AG10803 (cell line): ENCODE measurements at regions not wholly inside any gene's neighbourhood (a gene's known extent, or its start where the extent isn't known, plus 50 kb on each side); places are given as distances from the start of the nearest gene placed in this dataset.
"Not testable (repeated sequence)": the region's sequence is repeated elsewhere in the genome, so short reads cannot be mapped to it uniquely, and the experiment has no call there.

ENCODE experiments used
- DNase-seq: peaks from one replicate; pipeline ENCODE4 v3.0.0; 2010; ENCODE audit warnings: low read depth
- H3K4me3 ChIP-seq: 2 replicates; pipeline ENCODE4 v1.5.1; 2011; ENCODE audit warnings: mild to moderate bottlenecking, low read length, control low read depth
- CTCF ChIP-seq: conservative IDR thresholded peaks from 2 replicates; pipeline ENCODE4 v1.5.1; 2011; ENCODE audit warnings: mild to moderate bottlenecking, low read length, control low read depth, inconsistent platforms

GRCh38 chr2:139686205-139686604 is 906.0 kb upstream of the NXPH2 start:
- TF ChIP-seq CTCF = no peak
- DNase-seq = no peak
- no peak overlapping the region for H3K4me3 ChIP-seq

- no peak overlapping the region for H3K4me3 ChIP-seq
- DNase-seq = no peak
- no peak for TF ChIP-seq CTCF
These were observed 905.1 kb upstream of the NXPH2 start for GRCh38 chr2:139685090-139685983.

- DNase-seq = no peak
- H3K4me3 ChIP-seq = no peak overlapping the region
- no peak for TF ChIP-seq CTCF
These were observed 904.2 kb upstream of the NXPH2 start for GRCh38 chr2:139684286-139684860.

- no peak overlapping the region for H3K4me3 ChIP-seq
- TF ChIP-seq CTCF = no peak
- DNase-seq = no peak
These were observed 894.4 kb upstream of the NXPH2 start for GRCh38 chr2:139674577-139674976.

- not testable (repeated sequence) for DNase-seq, H3K4me3 ChIP-seq
These were observed 893.3 kb upstream of the NXPH2 start for GRCh38 chr2:139673447-139673846.

GRCh38 chr2:139669675-139670074 is 889.5 kb upstream of the NXPH2 start:
- no peak for DNase-seq

GRCh38 chr2:139652385-139652784 is 872.2 kb upstream of the NXPH2 start:
- TF ChIP-seq CTCF = no peak
- DNase-seq = no peak
- no peak overlapping the region for H3K4me3 ChIP-seq

More at GRCh38 chr2:139669675-139670074, 889.5 kb upstream of the NXPH2 start:
- no peak for TF ChIP-seq CTCF
- no peak overlapping the region for H3K4me3 ChIP-seq
